ENCODE measurements at regions not wholly inside any gene's neighbourhood (a gene's known extent, or its start where the extent isn't known, plus 50 kb on each side); places are given as distances from the start of the nearest gene placed in this dataset.
"Not testable (repeated sequence)": the region's sequence is repeated elsewhere in the genome, so short reads cannot be mapped to it uniquely, and the experiment has no call there.

- no peak for TF ChIP-seq CTCF (IDR thresholded peaks at IDR 0.05; ENCODE audit: low read length, missing control alignments)
- no peak for DNase-seq (ENCODE audit: low read depth)
- H3K4me3 ChIP-seq (replicated peaks; ENCODE audit: low read depth, low read length), result no peak overlapping the region
These were observed 67.7 kb downstream of the FOXL3 start for GRCh38 chr7:357531-358209.

- no peak for DNase-seq (ENCODE audit: low read depth)
- H3K4me3 ChIP-seq (replicated peaks; ENCODE audit: low read depth, low read length), result no peak overlapping the region
- no peak for TF ChIP-seq CTCF (IDR thresholded peaks at IDR 0.05; ENCODE audit: low read length, missing control alignments)
These were observed 68.4 kb downstream of the FOXL3 start for GRCh38 chr7:358352-358751.

DNA sequence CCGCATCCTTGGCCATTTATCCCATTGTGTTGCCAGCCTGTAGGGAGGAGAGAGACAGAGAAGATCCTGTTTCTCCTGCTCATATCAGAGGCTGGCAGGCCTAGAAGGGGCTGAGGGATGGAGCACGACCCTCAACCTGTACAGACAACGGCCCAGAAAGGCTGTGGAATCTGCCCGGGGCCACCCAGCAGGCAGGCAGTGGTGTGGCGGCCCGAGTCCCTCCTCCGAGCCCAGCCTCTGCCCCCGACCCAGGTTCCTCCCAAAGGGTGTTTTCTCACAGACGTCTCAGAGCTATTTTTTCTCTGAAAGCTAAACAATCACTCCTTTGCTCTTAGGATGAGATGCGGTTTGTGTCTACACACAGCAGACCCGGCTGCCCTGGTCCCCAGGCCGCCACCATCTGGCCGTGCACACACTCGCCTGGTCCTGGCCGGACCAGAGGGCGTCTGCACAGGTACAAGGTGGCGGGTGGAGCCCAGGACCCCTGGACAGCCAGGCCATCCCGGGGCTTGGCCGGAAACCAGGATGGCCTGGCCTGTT, 69.3 kb downstream of the FOXL3 start:
- no peak for DNase-seq (ENCODE audit: low read depth)
- no peak overlapping the region for H3K4me3 ChIP-seq (replicated peaks; ENCODE audit: low read depth, low read length)
- no peak for TF ChIP-seq CTCF (IDR thresholded peaks at IDR 0.05; ENCODE audit: low read length, missing control alignments)

- no peak for DNase-seq (ENCODE audit: low read depth)
- H3K4me3 ChIP-seq (replicated peaks; ENCODE audit: low read depth, low read length), result no peak overlapping the region
These were observed 69.9 kb downstream of the FOXL3 start for GRCh38 chr7:359766-360361.

DNA sequence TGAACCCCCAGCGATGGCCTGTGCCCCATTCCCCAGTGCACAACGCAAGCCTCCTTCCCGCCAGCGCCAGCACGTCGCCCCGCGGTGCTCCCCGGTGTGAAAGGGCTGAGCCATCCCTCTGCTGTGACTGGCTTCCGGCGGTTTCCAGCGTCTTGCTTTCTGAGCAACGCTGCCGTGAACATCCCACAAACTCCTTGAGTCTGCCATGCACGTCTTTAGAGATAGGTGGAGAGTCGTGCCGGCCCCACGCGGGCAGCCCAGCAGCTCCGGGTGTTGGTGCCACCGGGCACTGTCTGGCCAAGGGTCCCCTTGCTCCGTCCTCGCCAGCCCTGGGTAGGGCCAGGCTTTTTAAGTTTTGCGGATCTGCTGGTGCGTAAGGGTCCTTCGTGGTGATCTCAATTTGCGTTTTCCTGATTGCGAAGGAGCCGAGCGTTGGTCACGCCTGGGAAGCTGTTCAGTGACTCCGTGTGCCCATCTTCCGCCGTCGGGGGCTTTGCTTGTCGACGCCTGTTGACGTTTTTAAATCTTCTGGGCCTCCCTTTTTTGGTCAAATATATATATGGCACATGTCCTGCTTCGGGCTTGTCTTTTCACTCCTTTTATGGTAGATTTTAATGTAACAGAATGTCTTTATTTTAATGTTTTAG, 70.6 kb downstream of the FOXL3 start:
- TF ChIP-seq CTCF (IDR thresholded peaks at IDR 0.05; ENCODE audit: low read length, missing control alignments), result no peak
- no peak for DNase-seq (ENCODE audit: low read depth)
- no peak overlapping the region for H3K4me3 ChIP-seq (replicated peaks; ENCODE audit: low read depth, low read length)

More at GRCh38 chr7:359766-360361, 69.9 kb downstream of the FOXL3 start:
- no peak for TF ChIP-seq CTCF (IDR thresholded peaks at IDR 0.05; ENCODE audit: low read length, missing control alignments)

GRCh38 chr7:361182-361581, 71.2 kb downstream of the FOXL3 start:
- H3K4me3 ChIP-seq (replicated peaks; ENCODE audit: low read depth, low read length), result not testable (repeated sequence)

GRCh38 chr7:361680-362401, 71.9 kb downstream of the FOXL3 start:
- no peak for TF ChIP-seq CTCF (IDR thresholded peaks at IDR 0.05; ENCODE audit: low read length, missing control alignments)
- peak overlapping the region; percentile 27 for H3K4me3 ChIP-seq (replicated peaks; ENCODE audit: low read depth, low read length)
- DNase-seq (ENCODE audit: low read depth), result no peak

More at GRCh38 chr7:361182-361581, 71.2 kb downstream of the FOXL3 start:
- DNase-seq (ENCODE audit: low read depth), result not testable (repeated sequence)

All from fibroblast of pulmonary artery (primary cell).